ENCODE measurements at regions not wholly inside any gene's neighbourhood (a gene's known extent, or its start where the extent isn't known, plus 50 kb on each side); places are given as distances from the start of the nearest gene placed in this dataset.

- H3K27ac ChIP-seq: no peak overlapping the region
- ChIA-PET CTCF (no interaction called here), POLR2A (ENCODE audit: low non-redundant PET) (no interaction called here)
- TF ChIP-seq CTCF (conservative IDR thresholded peaks at IDR 0.05; ENCODE audit: low read depth): no peak
- DNase-seq (ENCODE audit: low spot score): no peak
Observed at GRCh38 chr10:4569151-4569550, 256.9 kb upstream of the AKR1E2 start.

GRCh38 chr10:4568731-4569130 is 257.3 kb upstream of the AKR1E2 start:
- POLR2A ChIA-PET (ENCODE audit: low non-redundant PET): no interaction called here

GRCh38 chr10:4568086-4568485 is 257.9 kb upstream of the AKR1E2 start:
- no peak for TF ChIP-seq CTCF (conservative IDR thresholded peaks at IDR 0.05; ENCODE audit: low read depth)
- no peak for DNase-seq (ENCODE audit: low spot score)
- CTCF ChIA-PET: no interaction called here
- no peak overlapping the region for H3K27ac ChIP-seq
- POLR2A ChIA-PET (ENCODE audit: low non-redundant PET): no interaction called here

More at GRCh38 chr10:4568731-4569130, 257.3 kb upstream of the AKR1E2 start:
- DNase-seq (ENCODE audit: low spot score): no peak
- CTCF ChIA-PET: no interaction called here
- H3K27ac ChIP-seq: no peak overlapping the region
- TF ChIP-seq CTCF (conservative IDR thresholded peaks at IDR 0.05; ENCODE audit: low read depth): no peak

- DNase-seq (ENCODE audit: low spot score): no peak
- ChIA-PET CTCF (interaction anchor here (0.6 kb wide), 1 partner anchor 1448 kb away, joined by 4 read pairs; no protein-coding TSS in a partner anchor), POLR2A (ENCODE audit: low non-redundant PET) (no interaction called here)
- no peak overlapping the region for H3K27ac ChIP-seq
- no peak for TF ChIP-seq CTCF (conservative IDR thresholded peaks at IDR 0.05; ENCODE audit: low read depth)
Observed at GRCh38 chr10:4567637-4568036, 258.4 kb upstream of the AKR1E2 start.

- no peak for TF ChIP-seq CTCF (conservative IDR thresholded peaks at IDR 0.05; ENCODE audit: low read depth)
- no peak overlapping the region for H3K27ac ChIP-seq
- CTCF ChIA-PET: interaction anchor here (0.7 kb wide), 1 partner anchor 215 kb away, joined by 3 read pairs; no protein-coding TSS in a partner anchor
- POLR2A ChIA-PET (ENCODE audit: low non-redundant PET): no interaction called here
- no peak for DNase-seq (ENCODE audit: low spot score)
Observed at GRCh38 chr10:4566011-4566410, 260.0 kb upstream of the AKR1E2 start.

- no peak overlapping the region for H3K27ac ChIP-seq
- POLR2A ChIA-PET (ENCODE audit: low non-redundant PET): no interaction called here
- no peak for TF ChIP-seq CTCF (conservative IDR thresholded peaks at IDR 0.05; ENCODE audit: low read depth)
- CTCF ChIA-PET: interaction anchor here (0.6 kb wide), 1 partner anchor 12 kb away, joined by 3 read pairs; no protein-coding TSS in a partner anchor
- no peak for DNase-seq (ENCODE audit: low spot score)
Observed at GRCh38 chr10:4561296-4561695, 264.7 kb upstream of the AKR1E2 start.

- ChIA-PET CTCF (interaction anchor here (0.6 to 0.7 kb wide), 2 partner anchors 17 to 413 kb away, joined by 4 read pairs; no protein-coding TSS in a partner anchor), POLR2A (ENCODE audit: low non-redundant PET) (no interaction called here)
- H3K27ac ChIP-seq: no peak overlapping the region
- DNase-seq (ENCODE audit: low spot score): no peak
- TF ChIP-seq CTCF (conservative IDR thresholded peaks at IDR 0.05; ENCODE audit: low read depth): no peak
Observed at GRCh38 chr10:4557469-4557868, 268.5 kb upstream of the AKR1E2 start.

Data from RWPE1 (cell line).